ENCODE measurements at regions not wholly inside any gene's neighbourhood (a gene's known extent, or its start where the extent isn't known, plus 50 kb on each side); places are given as distances from the start of the nearest gene placed in this dataset.

DNA sequence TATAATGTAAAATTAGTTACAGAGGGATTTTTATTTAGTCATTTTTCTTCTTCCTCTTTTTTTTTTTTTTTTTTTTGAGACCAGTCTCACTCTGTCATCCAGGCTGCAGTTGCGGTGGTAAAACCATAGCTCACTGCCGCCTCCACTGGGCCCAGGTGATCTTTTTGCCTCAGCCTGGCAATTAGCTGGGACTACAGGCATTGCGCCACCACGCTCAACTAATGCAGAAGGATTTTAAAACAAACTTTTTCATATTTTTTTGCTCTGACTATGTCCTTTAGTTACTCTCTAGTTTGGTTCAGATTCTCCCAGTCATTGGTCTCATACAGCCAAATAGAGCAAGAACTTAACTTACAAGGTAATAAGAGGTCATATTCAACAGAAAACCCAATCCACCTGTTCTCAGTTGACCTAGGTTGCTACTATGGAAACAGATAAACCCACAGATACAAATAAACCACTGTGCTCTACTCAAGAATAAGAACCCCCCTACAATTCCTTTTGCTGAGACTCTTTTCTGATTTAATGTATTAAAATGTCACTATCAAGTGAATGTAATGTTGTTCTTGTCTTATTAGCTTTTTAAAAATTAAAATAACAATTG is 50.1 kb upstream of the TTC39B start:
- TF ChIP-seq, protein P1, sequence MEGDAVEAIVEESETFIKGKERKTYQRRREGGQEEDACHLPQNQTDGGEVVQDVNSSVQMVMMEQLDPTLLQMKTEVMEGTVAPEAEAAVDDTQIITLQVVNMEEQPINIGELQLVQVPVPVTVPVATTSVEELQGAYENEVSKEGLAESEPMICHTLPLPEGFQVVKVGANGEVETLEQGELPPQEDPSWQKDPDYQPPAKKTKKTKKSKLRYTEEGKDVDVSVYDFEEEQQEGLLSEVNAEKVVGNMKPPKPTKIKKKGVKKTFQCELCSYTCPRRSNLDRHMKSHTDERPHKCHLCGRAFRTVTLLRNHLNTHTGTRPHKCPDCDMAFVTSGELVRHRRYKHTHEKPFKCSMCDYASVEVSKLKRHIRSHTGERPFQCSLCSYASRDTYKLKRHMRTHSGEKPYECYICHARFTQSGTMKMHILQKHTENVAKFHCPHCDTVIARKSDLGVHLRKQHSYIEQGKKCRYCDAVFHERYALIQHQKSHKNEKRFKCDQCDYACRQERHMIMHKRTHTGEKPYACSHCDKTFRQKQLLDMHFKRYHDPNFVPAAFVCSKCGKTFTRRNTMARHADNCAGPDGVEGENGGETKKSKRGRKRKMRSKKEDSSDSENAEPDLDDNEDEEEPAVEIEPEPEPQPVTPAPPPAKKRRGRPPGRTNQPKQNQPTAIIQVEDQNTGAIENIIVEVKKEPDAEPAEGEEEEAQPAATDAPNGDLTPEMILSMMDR (IDR thresholded peaks at IDR 0.05; ENCODE audit: borderline replicate concordance, insufficient read depth, low read depth, low read length) = peak; percentile 29; the same call in 1 of the 2 replicates
- no peak overlapping the region for H3K4me3 ChIP-seq (ENCODE audit: low read depth, low read length)

Measured in GM12875 (cell line).